COR-L47 (cell line): ENCODE measurements at regions not wholly inside any gene's neighbourhood (a gene's known extent, or its start where the extent isn't known, plus 50 kb on each side); places are given as distances from the start of the nearest gene placed in this dataset.
"Not testable (repeated sequence)": the region's sequence is repeated elsewhere in the genome, so short reads cannot be mapped to it uniquely, and the experiment has no call there.

ENCODE experiments used
- DNase-seq: peaks from one replicate; lab custom pipeline; 2025; lab: John Stamatoyannopoulos, UW

DNA sequence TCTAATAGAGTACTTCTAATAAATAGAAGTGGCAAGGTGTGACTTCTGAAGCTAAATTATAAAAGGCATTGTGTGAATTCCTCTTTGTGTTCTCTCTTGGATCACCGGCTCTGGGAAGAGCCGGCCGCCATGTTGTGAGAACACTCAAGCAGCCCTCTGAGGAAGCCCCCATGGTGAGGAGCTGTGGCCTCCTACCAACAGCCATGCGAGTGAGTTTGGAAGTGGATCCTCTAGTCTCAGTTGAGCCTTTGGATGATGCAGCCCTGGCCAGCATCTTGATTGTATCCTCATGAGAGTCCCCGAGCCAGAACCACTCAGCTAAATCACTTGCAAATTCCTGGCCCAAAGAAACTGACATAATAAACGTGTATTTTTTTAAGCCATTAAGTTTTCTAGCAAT, 94.5 kb upstream of the CARD11 start:
- no peak for DNase-seq

DNA sequence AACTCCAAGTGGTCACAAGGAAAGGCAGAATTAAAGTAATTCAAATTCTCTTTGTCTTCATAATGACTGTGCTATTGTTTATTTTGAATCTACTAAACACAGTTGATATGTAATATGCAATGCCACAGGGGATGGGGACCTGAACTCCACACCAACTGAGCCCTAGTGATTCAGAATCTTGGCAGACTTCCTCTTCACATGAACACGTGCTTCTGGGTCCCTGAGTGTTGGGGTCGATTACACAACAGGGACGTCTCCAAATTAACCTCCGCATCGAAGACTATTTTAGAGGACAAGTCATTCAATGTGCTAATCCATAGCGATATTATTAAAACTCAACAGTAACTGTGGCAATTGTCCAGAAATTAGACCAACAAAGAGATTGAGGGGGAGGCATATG, 95.3 kb upstream of the CARD11 start:
- DNase-seq, result peak; percentile 22

DNA sequence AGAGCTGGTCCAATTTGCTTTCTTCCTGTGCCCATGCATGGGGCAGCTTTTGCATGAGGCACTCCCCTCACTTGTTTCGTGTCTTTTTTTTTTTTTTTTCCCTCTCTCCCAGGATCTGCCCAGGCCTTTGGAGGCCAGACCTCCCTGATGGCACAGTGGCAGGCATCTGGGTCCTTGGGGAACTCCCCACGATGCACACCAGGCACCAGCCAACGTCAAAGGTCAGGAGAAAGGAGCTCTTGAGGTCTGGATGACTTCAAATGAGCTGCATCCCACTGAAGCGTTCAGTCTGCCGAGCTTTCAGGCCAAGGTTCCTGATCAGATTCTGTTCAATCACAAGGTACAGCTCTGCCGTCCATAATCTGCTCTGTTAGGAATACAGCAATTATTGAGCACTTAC, 97.2 kb upstream of the CARD11 start:
- DNase-seq, result no peak

DNA sequence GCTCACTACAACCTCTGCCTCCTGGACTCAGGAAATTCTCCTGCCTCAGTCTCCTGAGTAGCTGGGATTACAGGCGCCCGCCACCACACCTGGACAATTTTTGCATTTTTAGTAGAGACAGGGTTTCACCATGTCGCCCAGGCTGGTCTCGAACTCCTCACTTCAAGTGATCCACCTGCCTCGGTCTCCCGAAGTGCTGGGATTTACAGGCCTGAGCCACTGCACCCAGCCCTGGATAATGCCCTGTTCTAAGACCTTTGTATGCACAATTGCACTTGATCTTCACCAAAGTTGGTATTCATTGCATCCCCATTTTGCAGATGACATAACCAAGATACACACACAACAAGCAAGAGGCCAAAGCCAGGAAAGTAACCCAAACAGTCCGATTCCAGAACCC, 97.7 kb upstream of the CARD11 start:
- DNase-seq, result no peak

DNA sequence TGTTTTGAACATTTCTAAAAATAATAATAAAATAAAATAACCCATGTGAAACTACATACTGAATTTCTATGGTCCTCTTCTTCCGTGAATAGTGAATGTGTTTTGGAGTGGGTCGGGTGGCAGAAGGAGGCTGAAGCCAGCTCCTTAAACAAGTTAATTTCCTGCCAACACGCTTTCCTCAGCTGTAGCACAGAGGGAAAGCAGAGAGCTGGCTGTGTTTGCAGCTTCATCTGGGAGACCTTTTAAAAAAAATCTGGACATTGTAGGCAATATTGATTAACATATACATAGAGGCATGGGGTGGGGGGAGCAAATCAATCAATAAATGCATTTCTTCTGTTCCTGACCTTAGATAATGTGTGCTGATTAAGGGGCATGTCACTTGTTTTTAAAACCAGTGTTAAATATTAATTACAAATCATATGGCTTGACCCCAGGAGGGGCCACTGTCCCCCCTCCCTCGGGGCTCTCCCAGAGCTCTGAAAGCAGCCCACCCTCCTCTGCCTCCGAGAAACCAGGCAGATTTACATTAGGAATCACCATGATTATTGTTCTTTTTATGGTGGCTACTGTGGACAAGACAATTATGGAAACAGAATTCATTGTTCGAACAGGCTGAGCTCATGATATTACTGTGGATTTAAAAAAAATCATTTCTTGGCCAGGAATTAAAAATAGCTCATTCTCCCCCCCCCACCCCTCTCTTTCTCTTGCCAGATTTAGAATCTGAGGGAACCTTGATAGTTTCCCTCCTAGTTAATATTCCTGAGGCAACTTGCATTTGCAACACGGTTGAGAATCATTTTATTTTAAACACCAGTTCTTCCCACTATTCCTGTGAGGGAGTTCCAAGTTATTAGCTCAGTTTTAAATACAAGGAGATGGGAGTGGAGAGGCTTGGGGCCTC, 100.5 kb upstream of the CARD11 start:
- DNase-seq, result peak; percentile 4

DNA sequence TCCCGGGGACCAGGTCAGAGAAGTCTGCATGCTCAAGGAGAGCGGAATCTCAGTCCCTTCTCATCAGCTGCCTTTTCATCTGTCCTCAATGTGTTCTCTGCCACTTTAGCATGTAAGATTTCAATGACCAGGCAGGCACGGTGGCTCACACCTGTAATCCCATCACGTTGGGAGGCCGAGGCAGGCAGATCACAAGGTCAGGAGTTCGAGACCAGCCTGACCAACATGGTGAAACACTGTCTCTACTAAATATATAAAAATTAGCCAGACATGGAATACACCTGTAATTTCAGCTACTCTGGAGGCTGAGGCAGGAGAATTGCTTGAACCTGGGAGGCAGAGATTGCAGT, 101.1 kb upstream of the CARD11 start:
- not testable (repeated sequence) for DNase-seq

DNA sequence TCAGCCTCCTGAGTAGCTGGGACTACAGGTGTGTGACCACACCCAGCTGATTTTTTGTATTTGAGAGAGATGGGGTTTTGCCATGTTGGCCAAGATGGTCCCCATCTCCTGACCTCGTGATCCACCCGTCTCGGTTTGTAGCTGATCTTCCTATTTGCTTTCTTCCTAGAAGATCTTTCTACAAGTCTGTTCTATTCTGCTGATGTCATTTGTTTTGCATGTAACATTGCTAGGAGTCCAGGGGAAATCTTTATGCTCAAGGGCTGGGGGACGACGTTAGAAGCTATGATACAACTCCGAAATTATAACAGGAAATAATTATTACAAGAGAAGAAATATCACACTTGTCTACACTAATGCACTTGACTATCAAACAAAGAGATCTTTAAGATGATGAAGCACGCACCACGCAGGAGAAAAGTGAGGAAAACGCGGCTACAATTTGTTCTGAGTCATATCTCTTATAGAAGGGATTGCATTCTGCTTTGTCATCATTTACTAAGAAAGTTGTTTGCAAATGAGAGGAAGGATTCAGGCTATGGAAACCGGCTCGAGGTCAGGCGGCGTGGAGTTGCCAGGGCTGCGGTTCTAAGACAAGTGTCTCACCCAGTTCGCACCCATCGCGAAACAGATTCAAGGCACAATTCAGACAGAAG, 103.0 kb upstream of the CARD11 start:
- DNase-seq, result no peak

DNA sequence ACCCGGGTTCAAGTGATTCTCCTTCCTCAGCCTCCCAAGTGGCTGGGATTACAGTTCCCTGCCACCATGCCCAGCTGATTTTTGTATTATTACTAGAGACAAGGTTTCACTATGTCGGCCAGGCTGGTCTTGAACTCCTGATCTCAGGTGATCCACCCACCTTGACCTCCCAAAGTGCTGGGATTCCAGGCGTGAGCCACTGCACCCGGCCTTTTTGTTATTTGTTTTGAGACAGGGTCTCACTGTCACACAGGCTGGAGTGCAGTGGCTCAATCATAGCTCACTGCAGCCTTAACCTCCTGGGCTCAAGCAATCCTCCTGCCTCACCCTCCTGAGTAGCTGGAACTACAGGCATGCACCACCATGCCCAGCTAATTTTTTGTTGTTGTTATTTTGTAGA, 104.8 kb upstream of the CARD11 start:
- DNase-seq, result not testable (repeated sequence)

DNA sequence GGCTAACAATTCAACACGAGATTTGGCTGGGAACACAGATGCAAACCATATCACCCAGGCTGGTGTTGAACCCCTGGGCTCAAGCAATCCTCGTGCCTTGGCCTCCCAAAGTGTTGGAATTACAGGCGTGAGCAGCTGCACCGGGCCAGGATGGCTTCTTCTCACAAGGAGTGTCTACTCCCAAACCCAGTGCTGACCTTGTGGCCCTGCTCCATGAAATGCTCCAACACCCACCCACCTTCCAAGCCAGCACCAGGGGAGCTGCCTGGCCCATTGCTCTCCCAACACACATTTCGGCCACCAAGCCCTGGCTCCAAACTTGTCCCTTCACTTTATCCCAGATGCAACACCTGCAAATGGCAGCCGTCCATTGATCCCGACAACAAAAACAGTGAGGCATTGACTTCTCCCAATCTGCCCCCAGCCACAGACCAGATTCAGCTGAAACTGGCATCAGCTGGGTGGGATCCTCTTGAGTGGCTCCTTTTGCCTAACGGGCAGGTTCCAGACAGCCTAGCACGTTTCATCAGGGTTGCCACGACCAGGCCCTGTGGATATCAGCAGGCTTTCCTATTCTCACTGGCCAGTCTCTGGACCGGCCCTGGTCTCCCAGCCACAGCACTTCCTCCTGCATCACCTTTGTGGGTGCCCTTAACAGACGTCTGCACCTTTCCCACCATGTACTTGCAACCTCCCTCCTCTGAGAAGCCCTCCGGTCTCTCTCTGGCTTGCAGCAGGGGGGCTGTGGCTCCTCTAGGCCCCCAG, 105.7 kb upstream of the CARD11 start:
- DNase-seq, result no peak

DNA sequence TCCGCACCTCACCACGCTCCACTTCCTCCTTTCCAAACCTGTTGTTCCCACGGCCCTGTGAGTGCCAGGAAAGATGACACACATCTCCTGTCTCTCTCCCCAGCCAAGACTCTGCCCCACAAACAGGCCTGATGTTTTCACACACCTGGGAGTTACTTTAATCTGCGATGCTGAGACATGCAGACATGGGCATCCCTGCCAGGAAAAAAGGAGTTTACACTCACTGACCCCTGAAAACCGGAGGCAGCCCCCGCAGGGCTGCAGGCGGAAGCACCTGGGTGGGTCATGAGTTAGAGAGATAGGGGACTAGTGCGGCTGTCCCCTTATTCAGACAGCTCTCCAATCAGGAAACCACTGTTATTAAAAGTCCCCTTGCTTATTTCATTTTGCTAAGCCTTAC, 106.4 kb upstream of the CARD11 start:
- DNase-seq, result no peak

DNA sequence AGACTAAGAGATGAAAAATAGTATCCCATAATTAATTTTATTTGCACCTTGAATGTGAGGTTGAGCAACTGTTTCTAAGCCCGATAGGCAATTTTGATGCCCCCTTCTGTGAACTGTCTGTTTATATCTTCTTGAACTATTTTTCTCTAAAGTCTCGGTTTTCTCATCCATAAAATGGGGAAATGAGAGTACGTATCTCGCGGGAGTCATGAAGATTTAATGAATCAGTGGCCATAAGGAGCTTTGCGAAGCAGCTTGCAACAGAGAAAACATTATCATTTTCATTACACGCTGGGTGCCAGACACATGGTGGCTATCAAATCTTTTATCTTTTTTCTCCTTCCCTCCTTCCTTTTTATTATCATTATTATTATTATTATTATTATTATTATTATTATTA, 108.1 kb upstream of the CARD11 start:
- no peak for DNase-seq

DNA sequence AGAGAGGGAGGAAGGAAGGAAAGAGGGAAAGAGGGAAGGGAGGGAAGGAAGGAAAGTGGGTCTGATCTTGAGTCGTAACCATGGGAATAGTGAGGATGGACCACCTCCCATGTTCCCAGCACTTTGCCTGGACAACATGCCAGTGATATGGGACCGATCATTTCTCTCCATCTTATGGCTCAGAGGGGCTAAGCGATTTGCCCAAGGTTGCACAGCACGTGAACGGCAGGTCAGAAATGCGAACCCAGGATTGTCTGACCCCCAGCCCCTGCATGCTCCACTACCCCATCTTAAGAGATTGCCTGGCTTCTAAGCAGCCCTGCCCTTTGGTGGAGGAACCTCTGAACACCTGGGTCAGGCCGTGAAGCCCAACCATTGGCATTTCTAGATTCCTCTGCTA, 109.0 kb upstream of the CARD11 start:
- no peak for DNase-seq

DNA sequence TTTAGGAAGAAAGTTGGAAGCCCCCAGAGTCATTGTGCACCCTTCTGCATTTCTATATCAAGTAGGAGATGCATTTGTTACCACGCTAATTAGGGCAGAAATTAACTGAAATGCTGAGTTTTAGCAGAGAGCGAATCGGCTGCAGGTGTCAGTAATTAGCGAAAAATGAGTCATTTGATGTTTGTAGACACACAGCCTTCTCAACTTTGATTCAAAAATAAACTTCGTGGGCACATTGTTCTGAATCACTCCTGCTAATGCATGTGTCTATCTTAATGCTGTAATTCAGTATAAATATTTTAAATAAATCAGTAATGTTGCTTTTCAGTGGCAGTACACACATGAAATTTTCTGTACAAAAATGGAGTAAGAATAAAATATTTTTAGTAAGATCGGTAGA, 109.5 kb upstream of the CARD11 start:
- DNase-seq, result no peak

DNA sequence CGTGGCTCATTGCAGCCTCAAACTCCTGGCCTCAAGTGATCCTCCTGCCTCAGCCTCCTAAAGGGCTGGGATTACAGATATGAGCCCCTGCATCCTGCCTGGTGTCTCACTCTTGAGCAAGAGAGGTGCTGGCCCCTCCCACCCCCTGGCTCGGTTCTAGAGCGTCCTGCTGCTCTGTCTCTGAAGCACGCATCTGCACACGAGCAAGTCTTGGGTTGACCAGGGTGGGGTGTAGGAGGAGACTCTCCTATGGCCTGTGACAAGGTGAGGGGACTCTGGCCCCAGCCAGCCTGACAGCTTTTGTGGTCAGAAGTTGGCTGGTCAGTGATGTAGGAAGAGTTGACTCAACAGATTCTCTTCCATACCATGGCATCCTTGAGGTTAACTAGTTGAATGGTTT, 110.7 kb upstream of the CARD11 start:
- no peak for DNase-seq

DNA sequence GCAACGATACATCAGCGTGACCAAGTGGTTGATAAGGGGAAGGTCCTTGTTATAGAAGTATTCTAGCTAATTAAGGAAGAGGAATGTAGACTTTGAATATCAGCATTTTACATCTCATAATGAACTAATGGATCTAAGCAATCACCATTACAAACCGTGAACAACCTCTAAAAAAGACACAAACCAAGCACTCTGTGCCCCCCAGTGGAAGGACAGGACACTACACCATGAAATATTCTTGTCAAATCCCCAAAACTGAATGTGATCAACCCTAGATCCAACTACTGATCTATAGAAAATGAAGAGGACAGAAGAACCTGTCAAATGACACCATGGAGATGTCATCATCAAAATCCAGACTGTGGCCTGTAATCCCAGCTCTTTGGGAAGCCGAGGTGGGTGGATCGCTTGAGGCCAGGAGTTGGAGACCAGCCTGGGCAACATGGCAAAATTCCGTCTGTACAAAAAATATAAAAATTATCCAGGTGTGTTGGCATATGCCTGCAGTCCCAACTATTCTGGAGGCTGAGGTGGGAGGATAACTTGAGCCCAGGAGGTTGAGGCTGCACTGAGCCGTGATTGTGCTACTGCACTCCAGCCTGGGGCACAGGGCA, 111.3 kb upstream of the CARD11 start:
- peak; percentile 45 for DNase-seq

DNA sequence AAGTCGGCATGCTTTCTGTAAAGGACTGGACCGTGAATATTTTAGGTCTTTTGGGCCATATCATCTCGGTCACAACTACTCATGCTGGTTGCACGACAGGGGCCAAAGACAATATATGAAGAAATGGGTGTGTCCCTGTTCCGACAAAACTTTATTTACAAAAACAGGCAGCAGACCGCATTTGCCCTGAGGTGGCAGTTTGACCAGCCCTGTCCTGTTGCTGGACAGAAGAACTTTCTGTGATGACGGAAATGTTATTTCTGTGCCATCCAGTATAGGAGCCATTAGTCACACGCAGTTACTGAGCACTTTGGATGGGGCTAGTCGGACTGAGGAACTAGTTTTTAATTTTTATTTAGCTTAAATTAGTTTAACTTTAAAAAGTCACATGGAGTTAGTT, 112.8 kb upstream of the CARD11 start:
- no peak for DNase-seq

DNA sequence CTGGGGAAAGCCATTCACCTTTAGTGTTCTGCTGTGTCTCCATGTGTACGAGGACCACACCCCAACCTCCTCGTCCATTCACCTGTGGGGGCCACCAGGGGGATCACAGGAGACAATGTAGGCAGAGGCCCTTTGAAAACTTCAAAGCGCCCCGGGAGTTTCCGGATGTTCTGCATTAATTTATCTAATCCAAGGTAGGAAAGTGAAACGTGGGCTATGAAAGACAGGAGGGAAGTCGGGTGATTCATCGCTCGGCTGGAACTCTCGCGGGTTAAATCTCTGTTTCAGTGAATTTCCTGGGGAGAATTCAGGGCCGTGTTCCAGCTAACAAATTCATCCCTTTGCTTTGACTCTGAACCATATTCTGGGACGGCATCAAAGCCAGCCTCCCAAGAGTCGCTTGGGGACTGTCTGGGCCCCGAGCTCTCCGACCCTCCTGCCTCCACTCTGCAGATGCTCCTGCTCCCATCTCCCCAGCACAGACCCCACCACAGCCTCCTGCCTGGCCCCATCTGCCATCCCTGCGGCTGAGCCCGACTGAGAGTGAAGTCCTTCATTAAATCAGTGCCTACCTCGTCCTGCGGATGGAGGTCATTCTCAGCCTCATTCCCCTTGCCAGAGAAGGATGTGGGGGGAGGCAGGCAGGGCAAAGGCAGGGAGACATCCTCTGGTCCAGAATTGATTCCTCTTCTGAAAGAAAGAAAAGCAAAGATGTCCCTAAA, 114.1 kb upstream of the CARD11 start:
- DNase-seq, result no peak

DNA sequence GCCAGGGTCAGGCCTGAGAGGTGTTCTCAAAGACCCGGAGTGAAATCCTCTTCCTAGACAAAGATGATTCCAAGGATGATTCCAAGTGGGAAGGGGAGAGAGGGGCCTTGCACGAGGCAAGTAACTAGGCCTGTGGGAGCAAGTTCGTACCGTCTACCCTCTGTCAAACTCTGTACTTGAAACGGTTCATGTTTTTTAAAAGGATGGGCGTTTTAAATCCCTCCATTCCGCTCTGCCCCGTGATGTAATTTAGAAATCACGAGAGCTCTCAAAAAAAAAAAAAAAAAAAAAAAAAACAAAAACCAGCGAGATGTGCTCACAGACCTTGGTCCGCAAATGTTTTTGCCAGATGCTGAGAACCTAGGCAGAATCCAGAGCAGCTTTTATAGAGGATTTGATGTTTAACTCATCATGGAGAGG, 114.7 kb upstream of the CARD11 start:
- DNase-seq, result no peak

DNA sequence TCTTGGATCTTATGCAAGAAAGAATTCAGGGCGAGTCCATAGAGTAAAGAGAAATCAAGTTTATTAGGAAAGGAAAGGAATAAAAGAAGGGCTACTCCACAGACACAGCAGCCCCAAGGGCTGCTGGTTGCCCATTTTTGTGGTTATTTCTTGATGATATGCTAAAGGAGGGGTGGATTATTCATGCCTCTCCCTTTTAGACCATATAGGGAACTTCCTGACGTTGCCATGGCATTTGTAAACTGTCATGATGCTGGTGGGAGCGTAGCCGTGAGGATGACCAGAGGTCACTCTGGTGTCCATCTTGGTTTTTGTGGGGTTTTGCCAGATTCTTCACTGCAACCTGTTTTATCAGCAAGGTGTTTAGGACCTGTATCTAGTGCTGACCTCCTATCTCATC, 115.4 kb upstream of the CARD11 start:
- no peak for DNase-seq

DNA sequence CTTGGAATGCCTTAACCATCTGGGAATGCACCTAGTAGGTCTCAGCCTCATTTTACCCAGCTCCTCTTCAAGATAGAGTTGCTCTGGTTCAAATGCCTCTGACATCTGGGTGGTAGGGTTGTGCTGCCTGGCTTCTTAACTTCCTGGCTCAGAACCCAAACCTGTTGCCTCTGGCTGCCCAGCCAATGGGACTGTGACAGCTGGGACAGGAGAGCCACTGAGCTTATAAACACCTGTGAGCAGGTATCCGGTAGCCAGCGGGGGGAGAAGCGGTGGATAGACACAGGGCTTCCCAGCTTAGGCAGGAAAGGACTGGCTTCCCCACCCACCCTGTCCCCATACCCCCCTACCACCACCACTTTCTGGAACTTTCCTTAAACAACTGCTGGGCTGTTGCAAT, 115.8 kb upstream of the CARD11 start:
- no peak for DNase-seq

DNA sequence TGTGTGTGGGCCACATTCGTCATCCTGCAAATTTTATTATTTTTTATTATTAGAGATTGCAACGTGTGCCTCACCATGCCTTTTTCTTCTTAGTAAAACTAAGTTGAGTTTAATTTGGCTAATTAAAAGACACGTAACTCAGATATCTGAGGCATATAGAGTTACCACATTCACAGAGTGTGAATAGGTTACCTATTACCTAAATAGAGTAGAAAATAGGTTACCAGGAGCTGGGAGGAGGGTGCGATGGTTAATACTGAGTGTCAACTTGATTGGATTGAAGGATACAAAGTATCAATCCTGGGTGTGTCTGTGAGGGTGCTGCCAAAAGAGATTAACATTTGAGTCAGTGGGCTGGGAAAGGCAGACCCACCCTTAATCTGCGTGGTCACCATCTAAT, 116.3 kb upstream of the CARD11 start:
- not testable (repeated sequence) for DNase-seq

DNA sequence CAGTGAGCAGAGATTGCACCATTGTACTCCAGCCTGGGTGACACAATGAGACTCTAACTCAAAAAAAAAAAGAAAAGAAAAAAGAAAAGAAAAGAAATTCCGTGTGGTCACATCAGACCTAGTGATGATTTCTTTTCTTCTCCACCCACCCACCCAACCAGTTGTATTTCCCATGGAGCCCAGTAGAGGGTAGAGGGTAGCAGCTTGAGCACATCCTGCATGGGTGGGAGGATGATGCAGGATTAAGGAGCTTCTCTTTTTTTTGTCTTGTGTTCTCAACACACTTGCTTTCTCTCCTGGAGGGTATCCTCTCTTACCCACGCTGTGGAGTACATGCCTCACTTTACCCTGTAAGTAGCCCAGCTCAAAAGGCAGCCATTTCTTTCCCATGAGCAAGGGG, 118.6 kb upstream of the CARD11 start:
- no peak for DNase-seq
